ENCODE measurements at regions not wholly inside any gene's neighbourhood (a gene's known extent, or its start where the extent isn't known, plus 50 kb on each side); places are given as distances from the start of the nearest gene placed in this dataset.

GRCh38 chr1:239976130-239976968 is 115.3 kb upstream of the FMN2 start:
- in situ Hi-C loops (cut with HindIII; ENCODE audit: low sequenced_read_pairs): no loop called here

GRCh38 chr1:239977416-239977815 is 114.3 kb upstream of the FMN2 start:
- DNase-seq (ENCODE audit: low read depth, low spot score): no peak
- TF ChIP-seq CTCF (IDR thresholded peaks at IDR 0.05; ENCODE audit: low read depth, low read length): no peak
- no peak overlapping the region for H3K4me3 ChIP-seq (ENCODE audit: low read depth, low read length)
- in situ Hi-C loops (cut with HindIII; ENCODE audit: low sequenced_read_pairs): no loop called here

More at GRCh38 chr1:239976130-239976968, 115.3 kb upstream of the FMN2 start:
- H3K4me3 ChIP-seq (ENCODE audit: low read depth, low read length): no peak overlapping the region
- DNase-seq (ENCODE audit: low read depth, low spot score): peak; percentile 69
- TF ChIP-seq CTCF (IDR thresholded peaks at IDR 0.05; ENCODE audit: low read depth, low read length): peak; percentile 97

GRCh38 chr1:239979456-239979855 is 112.2 kb upstream of the FMN2 start:
- in situ Hi-C loops (cut with HindIII; ENCODE audit: low sequenced_read_pairs): no loop called here
- TF ChIP-seq CTCF (IDR thresholded peaks at IDR 0.05; ENCODE audit: low read depth, low read length): no peak
- DNase-seq (ENCODE audit: low read depth, low spot score): no peak
- no peak overlapping the region for H3K4me3 ChIP-seq (ENCODE audit: low read depth, low read length)

- TF ChIP-seq CTCF (IDR thresholded peaks at IDR 0.05; ENCODE audit: low read depth, low read length): no peak
- no peak for DNase-seq (ENCODE audit: low read depth, low spot score)
- in situ Hi-C loops (cut with HindIII; ENCODE audit: low sequenced_read_pairs): no loop called here
- no peak overlapping the region for H3K4me3 ChIP-seq (ENCODE audit: low read depth, low read length)
Observed at GRCh38 chr1:239982762-239983161, 108.9 kb upstream of the FMN2 start.

GRCh38 chr1:239985044-239985443 is 106.6 kb upstream of the FMN2 start:
- in situ Hi-C loops (cut with HindIII; ENCODE audit: low sequenced_read_pairs): no loop called here
- no peak overlapping the region for H3K4me3 ChIP-seq (ENCODE audit: low read depth, low read length)
- TF ChIP-seq CTCF (IDR thresholded peaks at IDR 0.05; ENCODE audit: low read depth, low read length): no peak
- DNase-seq (ENCODE audit: low read depth, low spot score): no peak

GRCh38 chr1:239987103-239987745 is 104.5 kb upstream of the FMN2 start:
- no peak overlapping the region for H3K4me3 ChIP-seq (ENCODE audit: low read depth, low read length)
- in situ Hi-C loops (cut with HindIII; ENCODE audit: low sequenced_read_pairs): no loop called here
- DNase-seq (ENCODE audit: low read depth, low spot score): peak; percentile 48
- TF ChIP-seq CTCF (IDR thresholded peaks at IDR 0.05; ENCODE audit: low read depth, low read length): peak; percentile 72
